NCI-H146 (cell line): ENCODE measurements at regions not wholly inside any gene's neighbourhood (a gene's known extent, or its start where the extent isn't known, plus 50 kb on each side); places are given as distances from the start of the nearest gene placed in this dataset.
"Not testable (repeated sequence)": the region's sequence is repeated elsewhere in the genome, so short reads cannot be mapped to it uniquely, and the experiment has no call there.

Source experiments
- DNase-seq: peaks from one replicate; lab custom pipeline; 2025; lab: John Stamatoyannopoulos, UW

GRCh38 chr2:57597940-57598339 lies 448.7 kb upstream of the VRK2 start:
- DNase-seq, result no peak

- DNase-seq, result peak; percentile 19
These were observed 448.1 kb upstream of the VRK2 start for GRCh38 chr2:57598551-57598950.

GRCh38 chr2:57602733-57603132 lies 443.9 kb upstream of the VRK2 start:
- no peak for DNase-seq

- DNase-seq, result no peak
These were observed 431.6 kb upstream of the VRK2 start for GRCh38 chr2:57614988-57615387.

GRCh38 chr2:57615855-57616556 lies 430.6 kb upstream of the VRK2 start:
- DNase-seq, result no peak

GRCh38 chr2:57617318-57617717 lies 429.3 kb upstream of the VRK2 start:
- no peak for DNase-seq

- no peak for DNase-seq
These were observed 425.4 kb upstream of the VRK2 start for GRCh38 chr2:57621122-57621663.

- DNase-seq, result no peak
These were observed 424.6 kb upstream of the VRK2 start for GRCh38 chr2:57622009-57622408.

GRCh38 chr2:57656198-57656597 lies 390.4 kb upstream of the VRK2 start:
- DNase-seq, result no peak

- DNase-seq, result no peak
These were observed 377.0 kb upstream of the VRK2 start for GRCh38 chr2:57669570-57669969.

GRCh38 chr2:57674025-57674424 lies 372.6 kb upstream of the VRK2 start:
- DNase-seq, result no peak

- no peak for DNase-seq
These were observed 371.9 kb upstream of the VRK2 start for GRCh38 chr2:57674743-57675142.

- DNase-seq, result no peak
These were observed 369.3 kb upstream of the VRK2 start for GRCh38 chr2:57677296-57677695.

- no peak for DNase-seq
These were observed 365.0 kb upstream of the VRK2 start for GRCh38 chr2:57681650-57682049.

- no peak for DNase-seq
These were observed 361.6 kb upstream of the VRK2 start for GRCh38 chr2:57685032-57685431.

GRCh38 chr2:57692395-57692794 lies 354.2 kb upstream of the VRK2 start:
- DNase-seq, result no peak

GRCh38 chr2:57693177-57693576 lies 353.4 kb upstream of the VRK2 start:
- no peak for DNase-seq

GRCh38 chr2:57693965-57694364 lies 352.6 kb upstream of the VRK2 start:
- no peak for DNase-seq

- peak; percentile 74 for DNase-seq
These were observed 350.6 kb upstream of the VRK2 start for GRCh38 chr2:57696016-57696415.

- DNase-seq, result no peak
These were observed 348.2 kb upstream of the VRK2 start for GRCh38 chr2:57698392-57698791.

GRCh38 chr2:57698935-57699449 lies 347.6 kb upstream of the VRK2 start:
- DNase-seq, result no peak

GRCh38 chr2:57701391-57701791 lies 345.2 kb upstream of the VRK2 start:
- no peak for DNase-seq

- DNase-seq, result no peak
These were observed 343.2 kb upstream of the VRK2 start for GRCh38 chr2:57703407-57703806.

- DNase-seq, result not testable (repeated sequence)
These were observed 338.8 kb upstream of the VRK2 start for GRCh38 chr2:57707794-57708193.
